ENCODE measurements at regions not wholly inside any gene's neighbourhood (a gene's known extent, or its start where the extent isn't known, plus 50 kb on each side); places are given as distances from the start of the nearest gene placed in this dataset.

GRCh38 chr16:79713609-79714309 is 113.2 kb upstream of the MAF start:
- Mint-ChIP-seq H3K36me3 (ENCODE audit: insufficient read depth in 1 of 3, low read depth in 3 of 3) (no peaks in the 10 kb centered on the region), H3K4me1 (no peaks in the 10 kb centered on the region), H3K9me3 (no peaks in the 10 kb centered on the region; a peak in 1 of 5 replicates), H3K4me3 (no peak overlapping the region), H3K27ac (no peak overlapping the region), H3K27me3 (ENCODE audit: low read depth) (no peaks in the 10 kb centered on the region; the same call in 1 of the 2 replicates)
- Histone ChIP-seq H2BK15ac (ENCODE audit: low read depth, low read length) (no peak overlapping the region), H4K8ac (replicated peaks; ENCODE audit: insufficient read length, low read depth, low read length) (no peak overlapping the region), H4K5ac (ENCODE audit: insufficient read length, low read depth, low read length) (no peak overlapping the region), H3K18ac (ENCODE audit: insufficient read length, low read depth, low read length) (no peak overlapping the region), H2BK120ac (ENCODE audit: low read depth, low read length, poor library complexity, severe bottlenecking) (no peak overlapping the region), H2AK5ac (ENCODE audit: insufficient read length, low read length) (no peak overlapping the region), H3K14ac (ENCODE audit: insufficient read depth, low read length) (no peak overlapping the region), H3K79me2 (ENCODE audit: insufficient read depth, low read length) (no peaks in the 10 kb centered on the region), H2BK20ac (ENCODE audit: low read depth, low read length, poor library complexity, severe bottlenecking) (no peak overlapping the region), H3K79me1 (ENCODE audit: insufficient read depth, low read depth, low read length, poor library complexity, severe bottlenecking) (no peaks in the 10 kb centered on the region), H3K23me2 (ENCODE audit: insufficient read length, low read depth, low read length, poor library complexity, severe bottlenecking) (no peaks in the 10 kb centered on the region), H3K4me1 (ENCODE audit: insufficient read depth, low read length) (no peaks in the 10 kb centered on the region), H3K4me2 (ENCODE audit: insufficient read depth, insufficient read length, low read length) (no peak overlapping the region), H3K27me3 (ENCODE audit: insufficient read depth, low read length) (no peaks in the 10 kb centered on the region), H3K27ac (ENCODE audit: insufficient read length, low read depth, low read length) (no peak overlapping the region), H3T11ph (ENCODE audit: low read length) (no peak overlapping the region), H2BK12ac (ENCODE audit: insufficient read length, low read depth, low read length) (no peak overlapping the region), H4K20me1 (ENCODE audit: control insufficient read depth, insufficient read depth, insufficient read length) (no peaks in the 10 kb centered on the region), H4K91ac (ENCODE audit: insufficient read length, low read depth, low read length) (no peak overlapping the region), H3K23ac (ENCODE audit: insufficient read length, low read depth, low read length) (no peak overlapping the region), H3K56ac (ENCODE audit: insufficient read length, low read depth, low read length) (no peak overlapping the region), H3K4ac (ENCODE audit: low read depth, low read length) (no peak overlapping the region), H2BK5ac (ENCODE audit: insufficient read length, low read length) (no peak overlapping the region), H3K9ac (ENCODE audit: extremely low read depth, insufficient read length, low read length) (no peak overlapping the region), H2AFZ (ENCODE audit: low read length) (no peak overlapping the region), H3K9me3 (ENCODE audit: control insufficient read depth, low read depth, low read length) (no peaks in the 10 kb centered on the region)
- DNase-seq: no peak
- no CpG with 5 or more reads among the region's 6 CpGs for WGBS (ENCODE audit: extremely low coverage, insufficient read length, low lambda C conversion rate)
- TF ChIP-seq CTCF (conservative IDR thresholded peaks at IDR 0.05): no peak

Measured in H9 (cell line).